ENCODE measurements at regions not wholly inside any gene's neighbourhood (a gene's known extent, or its start where the extent isn't known, plus 50 kb on each side); places are given as distances from the start of the nearest gene placed in this dataset.
"Not testable (repeated sequence)": the region's sequence is repeated elsewhere in the genome, so short reads cannot be mapped to it uniquely, and the experiment has no call there.

- DNase-seq = no peak
These were observed 53.2 kb upstream of the UBE2E3 start for GRCh38 chr2:180927030-180927686.

GRCh38 chr2:180925700-180926099 is 54.7 kb upstream of the UBE2E3 start:
- no peak for DNase-seq

GRCh38 chr2:180924063-180924462 is 56.3 kb upstream of the UBE2E3 start:
- DNase-seq = no peak

- no peak for DNase-seq
These were observed 69.4 kb upstream of the UBE2E3 start for GRCh38 chr2:180910831-180911665.

- DNase-seq = no peak
These were observed 72.7 kb upstream of the UBE2E3 start for GRCh38 chr2:180907731-180908130.

GRCh38 chr2:180905461-180905860 is 74.9 kb upstream of the UBE2E3 start:
- no peak for DNase-seq

GRCh38 chr2:180905002-180905401 is 75.4 kb upstream of the UBE2E3 start:
- DNase-seq = no peak

- no peak for DNase-seq
These were observed 79.1 kb upstream of the UBE2E3 start for GRCh38 chr2:180901331-180901730.

GRCh38 chr2:180893752-180894151 is 86.7 kb upstream of the UBE2E3 start:
- DNase-seq = no peak

- DNase-seq = no peak
These were observed 88.3 kb upstream of the UBE2E3 start for GRCh38 chr2:180892091-180892490.

- DNase-seq = no peak
These were observed 89.0 kb upstream of the UBE2E3 start for GRCh38 chr2:180891360-180891759.

GRCh38 chr2:180890781-180891180 is 89.6 kb upstream of the UBE2E3 start:
- no peak for DNase-seq

- no peak for DNase-seq
These were observed 97.4 kb upstream of the UBE2E3 start for GRCh38 chr2:180882959-180883358.

- DNase-seq = no peak
These were observed 103.9 kb upstream of the UBE2E3 start for GRCh38 chr2:180876506-180876905.

GRCh38 chr2:180873219-180873618 is 107.2 kb upstream of the UBE2E3 start:
- no peak for DNase-seq

- DNase-seq = not testable (repeated sequence)
These were observed 107.6 kb upstream of the UBE2E3 start for GRCh38 chr2:180872781-180873180.

GRCh38 chr2:180872255-180872654 is 108.2 kb upstream of the UBE2E3 start:
- no peak for DNase-seq

GRCh38 chr2:180871649-180872048 is 108.8 kb upstream of the UBE2E3 start:
- no peak for DNase-seq

- DNase-seq = no peak
These were observed 130.6 kb upstream of the UBE2E3 start for GRCh38 chr2:180849851-180850250.

GRCh38 chr2:180848393-180848792 is 132.0 kb upstream of the UBE2E3 start:
- no peak for DNase-seq

- DNase-seq = no peak
These were observed 133.5 kb upstream of the UBE2E3 start for GRCh38 chr2:180846756-180847472.

- DNase-seq = no peak
These were observed 137.9 kb upstream of the UBE2E3 start for GRCh38 chr2:180842461-180842860.

GRCh38 chr2:180840641-180841040 is 139.8 kb upstream of the UBE2E3 start:
- DNase-seq = no peak

- no peak for DNase-seq
These were observed 150.6 kb upstream of the UBE2E3 start for GRCh38 chr2:180829836-180830235.

Data from effector CD4-positive, alpha-beta T cell (primary cell).